Esophagus muscularis mucosa (tissue), 4 donors: ENCODE measurements at regions not wholly inside any gene's neighbourhood (a gene's known extent, or its start where the extent isn't known, plus 50 kb on each side); places are given as distances from the start of the nearest gene placed in this dataset.

Source experiments
- EP300 ChIP-seq: sonication (generic); formaldehyde crosslinking; IDR thresholded peaks from one replicate; pipeline ENCODE4 v1.6.1; 2017; ENCODE audit warnings: antibody characterized with exemption
- POLR2A ChIP-seq: fragments of 450-650 bp; IDR thresholded peaks from one replicate; pipeline ENCODE4 v1.6.1; 2017; ENCODE audit warnings: antibody characterized with exemption, moderate library complexity, mild to moderate bottlenecking, low read depth
- POLR2AphosphoS5 ChIP-seq, 2 donors: sonication (generic); formaldehyde crosslinking; IDR thresholded peaks; one replicate each; pipeline ENCODE4 v1.6.1; 2017; ENCODE audit warnings: antibody characterized with exemption in 2 of 2
- TF ChIP-seq, protein P1 (sequence below), 3 experiments: fragments of 200-600 bp in 2 of 3; fragments of 450-650 bp in 1 of 3; sonication (generic) in 2 of 3; IDR thresholded peaks; one replicate each; pipeline ENCODE4 v1.5.1; 2017 to 2019; ENCODE audit warnings: antibody characterized with exemption in 3 of 3, mild to moderate bottlenecking in 2 of 3, moderate library complexity in 1 of 3

DNA sequence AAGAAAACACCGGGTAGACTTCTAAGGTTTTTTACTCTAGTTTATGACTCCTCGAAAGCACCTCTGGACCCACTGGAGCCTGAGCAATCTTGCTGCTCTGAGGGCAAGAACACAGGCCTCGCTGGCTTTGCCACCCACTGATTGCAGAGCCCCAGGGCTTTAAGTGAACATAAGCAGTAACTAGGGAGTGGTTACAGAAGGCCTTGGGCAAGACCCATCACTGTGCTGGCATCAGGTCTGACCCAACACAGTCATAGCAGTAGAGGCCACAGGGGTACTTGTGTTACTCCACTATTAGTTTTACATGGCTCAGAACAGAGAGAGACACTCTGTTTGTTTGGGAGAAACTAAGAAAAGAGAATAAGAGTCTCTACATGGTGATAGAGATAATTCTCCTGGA is 684.5 kb downstream of the FAM181B start:
- TF ChIP-seq, protein P1, sequence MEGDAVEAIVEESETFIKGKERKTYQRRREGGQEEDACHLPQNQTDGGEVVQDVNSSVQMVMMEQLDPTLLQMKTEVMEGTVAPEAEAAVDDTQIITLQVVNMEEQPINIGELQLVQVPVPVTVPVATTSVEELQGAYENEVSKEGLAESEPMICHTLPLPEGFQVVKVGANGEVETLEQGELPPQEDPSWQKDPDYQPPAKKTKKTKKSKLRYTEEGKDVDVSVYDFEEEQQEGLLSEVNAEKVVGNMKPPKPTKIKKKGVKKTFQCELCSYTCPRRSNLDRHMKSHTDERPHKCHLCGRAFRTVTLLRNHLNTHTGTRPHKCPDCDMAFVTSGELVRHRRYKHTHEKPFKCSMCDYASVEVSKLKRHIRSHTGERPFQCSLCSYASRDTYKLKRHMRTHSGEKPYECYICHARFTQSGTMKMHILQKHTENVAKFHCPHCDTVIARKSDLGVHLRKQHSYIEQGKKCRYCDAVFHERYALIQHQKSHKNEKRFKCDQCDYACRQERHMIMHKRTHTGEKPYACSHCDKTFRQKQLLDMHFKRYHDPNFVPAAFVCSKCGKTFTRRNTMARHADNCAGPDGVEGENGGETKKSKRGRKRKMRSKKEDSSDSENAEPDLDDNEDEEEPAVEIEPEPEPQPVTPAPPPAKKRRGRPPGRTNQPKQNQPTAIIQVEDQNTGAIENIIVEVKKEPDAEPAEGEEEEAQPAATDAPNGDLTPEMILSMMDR (IDR thresholded peaks at IDR 0.05) = no peak
- TF ChIP-seq POLR2A (no peak), EP300 (no peak), POLR2AphosphoS5 (IDR thresholded peaks at IDR 0.05) (no peak)
